GM21423 (cell line): ENCODE measurements at regions not wholly inside any gene's neighbourhood (a gene's known extent, or its start where the extent isn't known, plus 50 kb on each side); places are given as distances from the start of the nearest gene placed in this dataset.

ENCODE experiments used
- ATAC-seq: cut with Tn5 transposase; IDR thresholded peaks from one replicate; pipeline ENCODE4 v1.9.1; 2021; ENCODE audit warnings: mild to moderate bottlenecking, moderate library complexity; ENCODE audit not compliant: unreplicated experiment

- no peak for ATAC-seq
Observed at GRCh38 chr5:61735531-61735930, 403.5 kb downstream of the ZSWIM6 start.

GRCh38 chr5:61735995-61736394, 403.9 kb downstream of the ZSWIM6 start:
- ATAC-seq, result no peak

GRCh38 chr5:61737301-61737963, 405.4 kb downstream of the ZSWIM6 start:
- no peak for ATAC-seq

- no peak for ATAC-seq
Observed at GRCh38 chr5:61737964-61738340, 405.9 kb downstream of the ZSWIM6 start.

GRCh38 chr5:61738446-61738845, 406.4 kb downstream of the ZSWIM6 start:
- ATAC-seq, result no peak

- ATAC-seq, result no peak
Observed at GRCh38 chr5:61744690-61745619, 412.9 kb downstream of the ZSWIM6 start.

GRCh38 chr5:61746831-61747575, 414.9 kb downstream of the ZSWIM6 start:
- no peak for ATAC-seq

- no peak for ATAC-seq
Observed at GRCh38 chr5:61748121-61748520, 416.1 kb downstream of the ZSWIM6 start.

GRCh38 chr5:61748651-61749050, 416.6 kb downstream of the ZSWIM6 start:
- no peak for ATAC-seq

GRCh38 chr5:61752588-61752987, 420.5 kb downstream of the ZSWIM6 start:
- no peak for ATAC-seq

- no peak for ATAC-seq
Observed at GRCh38 chr5:61754792-61755191, 422.7 kb downstream of the ZSWIM6 start.

- no peak for ATAC-seq
Observed at GRCh38 chr5:61755726-61756222, 423.7 kb downstream of the ZSWIM6 start.

GRCh38 chr5:61758711-61759110, 426.7 kb downstream of the ZSWIM6 start:
- no peak for ATAC-seq

GRCh38 chr5:61765471-61765870, 433.4 kb downstream of the ZSWIM6 start:
- ATAC-seq, result no peak

GRCh38 chr5:61766141-61766540, 434.1 kb downstream of the ZSWIM6 start:
- ATAC-seq, result no peak

GRCh38 chr5:61767231-61768080, 435.4 kb downstream of the ZSWIM6 start:
- no peak for ATAC-seq

GRCh38 chr5:61768692-61769281, 436.7 kb downstream of the ZSWIM6 start:
- peak; percentile 95 for ATAC-seq

- ATAC-seq, result no peak
Observed at GRCh38 chr5:61771062-61771461, 439.0 kb downstream of the ZSWIM6 start.

GRCh38 chr5:61771808-61772207, 439.8 kb downstream of the ZSWIM6 start:
- no peak for ATAC-seq

- ATAC-seq, result no peak
Observed at GRCh38 chr5:61775901-61776300, 443.8 kb downstream of the ZSWIM6 start.
